Body of pancreas (tissue), 4 donors: ENCODE measurements at regions not wholly inside any gene's neighbourhood (a gene's known extent, or its start where the extent isn't known, plus 50 kb on each side); places are given as distances from the start of the nearest gene placed in this dataset.
"Not testable (repeated sequence)": the region's sequence is repeated elsewhere in the genome, so short reads cannot be mapped to it uniquely, and the experiment has no call there.

Experiments
- ATAC-seq: fragments of 150-250 bp; one replicate; pipeline ENCODE4 v1.9.1; 2016
- DNase-seq, 4 donors: peaks; one replicate each; pipeline ENCODE4 v3.0.0-alpha.2; 2019
- H3K27ac ChIP-seq, 4 donors: fragments of 200-600 bp; sonication (generic); 1 replicate in 3 of 4; 2 replicates in 1 of 4; pipeline versions ENCODE4 v1.5.1 to v1.6.1; 2016 to 2019; ENCODE audit warnings: mild to moderate bottlenecking in 1 of 4, mixed read lengths in 1 of 4, moderate library complexity in 1 of 4
- H3K27me3 ChIP-seq, 2 donors: fragments of 200-600 bp; sonication (generic); one replicate each; pipeline ENCODE4 v1.6.0; 2016; ENCODE audit warnings: mild to moderate bottlenecking in 1 of 2
- H3K36me3 ChIP-seq, 2 donors: fragments of 200-600 bp; sonication (generic); replicated peaks in 1 of 2; 2 replicates each; pipeline ENCODE4 v1.5.1; 2016; ENCODE audit warnings: low read depth in 2 of 2; ENCODE audit not compliant: insufficient read depth in 1 of 2
- H3K4me1 ChIP-seq: fragments of 200-600 bp; sonication (generic); one replicate; pipeline ENCODE4 v1.6.0; 2016
- H3K4me3 ChIP-seq, 2 donors: fragments of 200-600 bp; sonication (generic); 1 replicate in 1 of 2; 2 replicates in 1 of 2; pipeline ENCODE4 v1.5.1; 2016 to 2019
- H3K9me3 ChIP-seq, 3 donors: fragments of 200-600 bp; sonication (generic); 1 replicate in 2 of 3; 2 replicates in 1 of 3; pipeline ENCODE4 v1.5.1; 2016
- POLR2A ChIP-seq, 3 donors: fragments of 450-650 bp; IDR thresholded peaks; one replicate each; pipeline ENCODE4 v1.6.1; 2016; ENCODE audit warnings: antibody characterized with exemption in 3 of 3, mild to moderate bottlenecking in 2 of 3
- WGBS, 2 donors: methylation state at CpG; one replicate each; pipeline ENCODE4 v1.1.5; 2017; 5-methylcytosine and 5-hydroxymethylcytosine counted together
- intact Hi-C: fragments of 100-400 bp; cut with DNase I; formaldehyde crosslinking; loops from one replicate; pipeline ENCODE4 v1.15.1; 2023
- TF ChIP-seq, protein P1 (sequence below), 7 experiments: fragments of 450-650 bp in 4 of 7; fragments of 200-600 bp in 3 of 7; sonication (generic) in 3 of 7; IDR thresholded peaks; one replicate each; pipeline ENCODE4 v1.5.1; 2016 to 2019; ENCODE audit warnings: antibody characterized with exemption in 7 of 7

DNA sequence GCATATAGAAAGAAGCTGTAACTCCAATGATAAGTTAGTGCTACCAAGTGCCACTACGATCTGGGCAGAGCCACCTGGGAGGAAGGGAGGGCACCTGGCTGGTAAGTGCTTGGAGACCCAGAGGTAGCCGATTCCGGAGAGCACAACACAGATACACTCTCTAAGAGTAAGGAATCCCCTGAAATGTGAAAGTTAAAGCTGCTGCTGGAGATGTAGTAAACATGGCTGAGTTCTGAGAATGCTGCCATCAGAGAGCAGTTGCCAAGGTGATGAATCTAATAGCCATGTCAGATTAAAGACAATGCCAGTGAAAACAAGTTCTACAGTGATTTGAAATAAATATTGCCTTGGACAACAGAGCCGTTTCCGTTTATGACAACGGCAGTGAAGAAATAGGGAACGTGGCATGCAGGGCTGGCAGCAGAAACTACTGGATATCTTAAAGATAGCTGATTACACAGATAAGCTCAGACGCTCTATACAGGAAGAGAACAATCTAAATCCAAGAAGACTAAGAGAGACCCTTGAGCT is 561.2 kb upstream of the C9orf72 start:
- 28 to 36% methylated on average over 8 of the region's 8 CpGs for WGBS, 2 donors
- Histone ChIP-seq H3K27me3 (no peaks in the 10 kb centered on the region), H3K4me1 (no peaks in the 10 kb centered on the region), H3K9me3 (no peaks in the 10 kb centered on the region), H3K4me3 (no peak overlapping the region), H3K27ac (no peak overlapping the region), H3K36me3 (no peaks in the 10 kb centered on the region)
- TF ChIP-seq, protein P1, sequence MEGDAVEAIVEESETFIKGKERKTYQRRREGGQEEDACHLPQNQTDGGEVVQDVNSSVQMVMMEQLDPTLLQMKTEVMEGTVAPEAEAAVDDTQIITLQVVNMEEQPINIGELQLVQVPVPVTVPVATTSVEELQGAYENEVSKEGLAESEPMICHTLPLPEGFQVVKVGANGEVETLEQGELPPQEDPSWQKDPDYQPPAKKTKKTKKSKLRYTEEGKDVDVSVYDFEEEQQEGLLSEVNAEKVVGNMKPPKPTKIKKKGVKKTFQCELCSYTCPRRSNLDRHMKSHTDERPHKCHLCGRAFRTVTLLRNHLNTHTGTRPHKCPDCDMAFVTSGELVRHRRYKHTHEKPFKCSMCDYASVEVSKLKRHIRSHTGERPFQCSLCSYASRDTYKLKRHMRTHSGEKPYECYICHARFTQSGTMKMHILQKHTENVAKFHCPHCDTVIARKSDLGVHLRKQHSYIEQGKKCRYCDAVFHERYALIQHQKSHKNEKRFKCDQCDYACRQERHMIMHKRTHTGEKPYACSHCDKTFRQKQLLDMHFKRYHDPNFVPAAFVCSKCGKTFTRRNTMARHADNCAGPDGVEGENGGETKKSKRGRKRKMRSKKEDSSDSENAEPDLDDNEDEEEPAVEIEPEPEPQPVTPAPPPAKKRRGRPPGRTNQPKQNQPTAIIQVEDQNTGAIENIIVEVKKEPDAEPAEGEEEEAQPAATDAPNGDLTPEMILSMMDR (IDR thresholded peaks at IDR 0.05): no peak
- TF ChIP-seq POLR2A (IDR thresholded peaks at IDR 0.05): no peak
- ATAC-seq (no peak), DNase-seq (no peak)
- intact Hi-C loops: no loop called here

DNA sequence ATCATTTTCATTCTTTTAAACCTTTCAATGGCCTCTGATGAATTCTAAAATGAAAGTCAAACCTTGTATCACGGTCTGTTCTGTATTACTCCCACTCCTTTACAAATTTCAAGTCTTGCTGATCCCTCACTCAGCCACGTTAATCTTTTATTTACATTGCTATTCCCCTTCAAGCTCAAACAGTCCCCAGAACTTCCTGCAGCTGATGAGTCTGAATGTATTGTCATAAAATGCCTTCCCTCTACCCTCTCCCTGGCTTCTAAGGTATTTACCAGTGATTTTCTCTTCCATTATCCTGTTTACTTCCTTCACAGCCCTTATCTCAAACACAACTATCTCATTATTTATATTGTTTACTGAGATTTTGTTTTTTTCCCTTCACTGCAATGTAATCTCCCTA is 562.3 kb upstream of the C9orf72 start:
- DNase-seq (no peak), ATAC-seq (no peak)
- H3K27ac ChIP-seq: no peak overlapping the region
- no peaks in the 10 kb centered on the region for H3K4me1 ChIP-seq
- H3K9me3 ChIP-seq: no peaks in the 10 kb centered on the region
- H3K4me3 ChIP-seq: no peak overlapping the region
- H3K27me3 ChIP-seq: no peaks in the 10 kb centered on the region
- intact Hi-C loops: no loop called here
- H3K36me3 ChIP-seq: no peaks in the 10 kb centered on the region
- TF ChIP-seq, protein P1 (IDR thresholded peaks at IDR 0.05): no peak
- no peak for TF ChIP-seq POLR2A (IDR thresholded peaks at IDR 0.05)
- 22 to 28% methylated on average over 2 of the region's 2 CpGs for WGBS, 2 donors

DNA sequence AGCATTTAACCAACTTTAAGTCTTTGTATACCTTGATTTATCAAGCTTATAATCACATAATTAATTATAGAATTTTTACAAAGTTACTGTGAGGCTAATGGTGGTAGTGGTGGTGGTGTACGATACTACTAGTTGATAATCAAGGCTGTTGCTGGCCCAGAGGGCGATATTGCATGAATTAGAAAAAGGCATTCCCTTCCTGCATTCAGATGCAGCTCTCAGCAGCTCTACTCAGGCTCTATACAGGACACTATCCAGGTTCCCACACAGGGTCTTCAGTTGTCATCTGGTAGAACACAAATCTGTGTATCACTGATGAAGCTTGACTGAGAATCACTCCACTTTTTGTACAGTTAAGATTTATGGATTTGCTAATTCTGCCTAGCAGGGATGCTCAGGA is 562.8 kb upstream of the C9orf72 start:
- ATAC-seq (no peak), DNase-seq (no peak)
- no peaks in the 10 kb centered on the region for H3K9me3 ChIP-seq
- intact Hi-C loops: no loop called here
- no peaks in the 10 kb centered on the region for H3K36me3 ChIP-seq
- WGBS, 2 donors: 58 to 73% methylated on average over 2 of the region's 2 CpGs
- H3K4me1 ChIP-seq: no peaks in the 10 kb centered on the region
- no peak overlapping the region for H3K27ac ChIP-seq
- TF ChIP-seq, protein P1 (IDR thresholded peaks at IDR 0.05): no peak
- TF ChIP-seq POLR2A (IDR thresholded peaks at IDR 0.05): no peak
- no peak overlapping the region for H3K4me3 ChIP-seq
- no peaks in the 10 kb centered on the region for H3K27me3 ChIP-seq

DNA sequence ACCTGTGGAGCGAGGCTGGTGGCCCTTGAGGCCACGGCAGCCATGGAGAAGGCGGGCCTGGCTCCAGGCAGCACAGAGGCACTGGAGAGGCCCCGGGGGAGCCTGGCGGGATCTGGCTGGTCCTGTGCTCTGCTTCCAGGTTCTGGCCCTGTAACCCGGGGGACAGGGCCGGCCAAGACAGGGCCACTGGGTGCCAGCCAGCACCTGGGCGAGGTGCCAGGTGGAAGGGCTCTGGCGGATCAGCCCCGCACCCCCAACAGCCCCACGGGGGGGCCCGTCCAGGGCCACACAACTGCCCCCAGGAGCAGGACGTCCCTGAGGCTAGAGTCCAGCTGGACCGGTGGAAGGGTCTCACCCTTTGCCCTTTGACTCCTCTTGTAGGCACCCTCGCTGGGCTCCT is 574.1 kb upstream of the C9orf72 start:
- H3K4me1 ChIP-seq, intact Hi-C loops, DNase-seq, H3K36me3 ChIP-seq, H3K27me3 ChIP-seq, H3K27ac ChIP-seq, H3K4me3 ChIP-seq, ATAC-seq, H3K9me3 ChIP-seq: not testable (repeated sequence)
- WGBS, 2 donors: 97% methylated on average over 6 of the region's 15 CpGs; no CpG with 5 or more reads in 1 of the 2 donors

DNA sequence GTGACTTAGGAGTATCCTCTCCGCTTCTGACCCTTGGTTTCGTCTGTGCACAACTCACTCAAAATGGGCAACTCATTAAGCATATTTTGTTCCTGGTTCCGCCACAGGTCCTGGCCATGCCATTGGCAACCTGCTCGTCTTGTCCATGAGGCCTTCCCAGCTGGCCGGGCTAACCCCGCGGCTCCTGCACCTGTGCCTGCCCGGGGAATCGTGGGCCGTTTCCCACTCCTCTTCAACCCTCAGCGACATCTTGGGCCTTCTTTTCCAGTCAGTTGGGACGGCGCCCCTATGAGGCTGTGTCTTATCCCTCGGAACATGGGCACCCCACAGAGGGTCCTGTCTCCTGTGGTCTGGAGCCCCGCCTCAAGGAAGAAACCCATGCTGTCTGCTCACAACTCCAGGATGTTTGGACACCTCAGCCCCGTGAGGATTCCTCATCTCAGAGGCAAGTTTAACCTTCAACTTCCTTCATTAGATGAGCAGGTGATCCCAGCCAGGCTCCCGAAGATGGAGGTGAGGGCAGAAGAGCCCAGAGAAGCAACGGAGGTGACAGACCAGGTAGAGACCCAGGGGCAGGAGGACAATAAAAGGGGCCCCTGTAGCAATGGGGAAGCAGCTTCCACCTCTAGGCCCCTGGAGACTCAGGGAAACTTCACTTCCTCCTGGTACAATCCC is 574.8 kb upstream of the C9orf72 start:
- H3K36me3 ChIP-seq, ATAC-seq, H3K4me3 ChIP-seq, DNase-seq, H3K27me3 ChIP-seq, intact Hi-C loops, H3K9me3 ChIP-seq, H3K4me1 ChIP-seq, H3K27ac ChIP-seq: not testable (repeated sequence)
- WGBS, 2 donors: 89 to 93% methylated on average over 15 to 18 of the region's 18 CpGs

DNA sequence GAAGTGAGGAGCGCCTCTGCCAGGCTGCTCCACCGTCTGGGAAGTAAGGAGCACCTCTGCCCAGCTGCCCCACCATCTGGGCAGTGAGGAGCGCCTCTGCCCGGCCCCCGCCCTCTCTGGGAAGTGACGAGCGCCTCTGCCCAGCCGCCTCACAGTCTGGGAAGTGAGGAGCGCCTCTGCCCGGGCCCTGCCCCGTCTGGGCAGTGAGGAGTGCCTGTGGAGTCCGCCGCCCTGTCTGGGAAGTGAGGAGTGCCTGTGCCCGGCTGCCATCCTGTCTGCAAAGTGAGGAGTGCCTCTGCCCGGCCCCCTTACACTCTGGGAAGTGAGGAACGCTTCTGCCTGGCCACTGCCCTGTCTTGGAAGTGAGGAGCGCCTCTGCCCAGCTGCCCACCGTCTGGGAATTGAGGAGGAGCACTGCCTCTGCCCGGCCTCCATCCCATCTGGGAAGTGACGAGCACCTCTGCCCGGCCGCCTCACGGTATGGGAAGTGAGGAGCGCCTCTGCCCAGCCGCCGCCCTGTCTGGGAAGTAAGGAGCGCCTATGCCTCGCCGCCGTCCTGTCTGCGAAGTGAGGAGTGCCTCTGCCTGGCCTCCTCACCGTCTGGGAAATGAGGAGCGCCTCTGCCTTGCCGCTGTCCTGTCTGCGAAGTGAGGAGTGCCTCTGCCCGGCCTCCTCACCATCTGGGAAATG is 576.2 kb upstream of the C9orf72 start:
- H3K27me3 ChIP-seq, ATAC-seq, DNase-seq, H3K9me3 ChIP-seq, H3K4me3 ChIP-seq, intact Hi-C loops, H3K4me1 ChIP-seq, H3K27ac ChIP-seq, H3K36me3 ChIP-seq: not testable (repeated sequence)
- 84 to 88% methylated on average over 10 to 36 of the region's 36 CpGs for WGBS, 2 donors
